SU-DHL-6 (cell line): ENCODE measurements at regions not wholly inside any gene's neighbourhood (a gene's known extent, or its start where the extent isn't known, plus 50 kb on each side); places are given as distances from the start of the nearest gene placed in this dataset.

Experiments used
- H2AFZ ChIP-seq: fragments of 200-600 bp; sonication (generic); 2 replicates; pipeline ENCODE4 v1.6.1; 2014; ENCODE audit warnings: low read depth, mild to moderate bottlenecking, moderate library complexity, mixed read lengths, antibody characterized with exemption, low read length; ENCODE audit not compliant: severe bottlenecking
- H3F3A ChIP-seq: fragments of 200-600 bp; shearing (Covaris generic); 2 replicates; pipeline ENCODE4 v1.6.0; 2016; ENCODE audit warnings: antibody characterized with exemption, mild to moderate bottlenecking; ENCODE audit not compliant: insufficient read depth
- H3K27ac ChIP-seq: fragments of 200-600 bp; sonication (generic); 2 replicates; pipeline ENCODE4 v1.5.1; 2016; ENCODE audit warnings: low read depth, mild to moderate bottlenecking, low read length, moderate library complexity, mixed read lengths
- H3K27me3 ChIP-seq: fragments of 200-600 bp; sonication (generic), shearing (Covaris generic); 2 replicates; pipeline ENCODE4 v1.6.0; 2014; ENCODE audit warnings: mild to moderate bottlenecking, low read length
- H3K36me3 ChIP-seq: fragments of 200-600 bp; sonication (generic); 2 replicates; pipeline ENCODE4 v1.6.1; 2014; ENCODE audit warnings: mild to moderate bottlenecking, low read length, mixed read lengths
- H3K4me2 ChIP-seq: fragments of 300-600, 200-600 bp; shearing (Covaris generic), sonication (generic); 2 replicates; pipeline ENCODE4 v1.6.0; 2014; ENCODE audit warnings: low read length, low read depth, mild to moderate bottlenecking; ENCODE audit not compliant: poor library complexity, severe bottlenecking
- H3K4me3 ChIP-seq: fragments of 200-600 bp; sonication (generic); 2 replicates; pipeline ENCODE4 v1.5.1; 2014; ENCODE audit warnings: antibody characterized with exemption, low read length, mild to moderate bottlenecking, mixed read lengths; ENCODE audit not compliant: insufficient read depth, poor library complexity, severe bottlenecking
- H3K79me2 ChIP-seq: fragments of 200-600 bp; sonication (generic); 2 replicates; pipeline ENCODE4 v1.6.1; 2014; ENCODE audit warnings: mild to moderate bottlenecking, low read length, moderate library complexity; ENCODE audit not compliant: insufficient read depth
- H3K9ac ChIP-seq: fragments of 200-600 bp; sonication (generic); 2 replicates; pipeline ENCODE4 v1.7.0; 2014; ENCODE audit warnings: mild to moderate bottlenecking, low read length
- H3K9me2 ChIP-seq: fragments of 200-600 bp; sonication (generic); replicated peaks from 2 replicates; pipeline ENCODE4 v1.6.1; 2014; ENCODE audit warnings: low read length; ENCODE audit not compliant: insufficient read depth
- H3K9me3 ChIP-seq: fragments of 200-600 bp; sonication (generic); 2 replicates; pipeline ENCODE4 v1.6.1; 2014; ENCODE audit warnings: low read length, mixed read lengths; ENCODE audit not compliant: insufficient read depth
- H4K20me1 ChIP-seq: fragments of 200-600 bp; sonication (generic); 2 replicates; pipeline ENCODE4 v1.6.1; 2014; ENCODE audit warnings: low read depth, mild to moderate bottlenecking, antibody characterized with exemption, low read length, moderate library complexity, mixed read lengths
- EZH2phosphoT487 ChIP-seq: fragments of 200-600 bp; sonication (generic), shearing (Covaris generic); conservative IDR thresholded peaks from 2 replicates; pipeline ENCODE4 v1.6.1; 2018; ENCODE audit warnings: mild to moderate bottlenecking, antibody characterized with exemption, low read length, moderate library complexity, mixed read lengths
- TF ChIP-seq, protein P1 (sequence below): fragments of 200-600 bp; sonication (generic); IDR thresholded peaks from one replicate; pipeline ENCODE4 v1.5.1; 2017; ENCODE audit warnings: antibody characterized with exemption, mild to moderate bottlenecking, low read length, moderate library complexity; ENCODE audit not compliant: insufficient read depth, poor library complexity, severe bottlenecking

DNA sequence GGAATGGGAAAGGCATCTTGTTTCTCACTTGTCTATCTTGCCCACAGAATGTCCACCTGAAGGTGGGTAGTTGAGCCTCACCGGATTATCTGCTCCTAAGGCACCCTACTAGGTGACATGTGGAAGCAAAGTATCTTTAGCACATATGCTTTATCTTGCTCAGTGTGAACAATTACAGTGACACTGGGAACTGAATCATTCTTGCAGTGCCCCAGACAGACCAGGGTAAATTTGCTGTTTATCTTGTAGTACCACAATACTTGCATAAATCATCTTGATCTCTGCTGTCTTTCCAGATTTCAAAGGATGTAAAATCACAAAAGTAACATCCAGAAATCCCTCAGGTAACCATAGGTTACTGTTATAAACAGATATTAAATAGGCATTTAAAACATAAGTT, 930.0 kb upstream of the INTU start:
- Histone ChIP-seq H3K27ac (no peak overlapping the region), H3K79me2 (no peaks in the 10 kb centered on the region), H2AFZ (no peak overlapping the region), H3K4me3 (no peak overlapping the region), H3F3A (no peaks in the 10 kb centered on the region), H3K9me3 (no peaks in the 10 kb centered on the region), H3K36me3 (no peaks in the 10 kb centered on the region), H3K9ac (no peak overlapping the region), H3K27me3 (no peaks in the 10 kb centered on the region), H3K9me2 (no peaks in the 10 kb centered on the region), H4K20me1 (no peaks in the 10 kb centered on the region), H3K4me2 (no peak overlapping the region)
- TF ChIP-seq EZH2phosphoT487 = no peak
- TF ChIP-seq, protein P1, sequence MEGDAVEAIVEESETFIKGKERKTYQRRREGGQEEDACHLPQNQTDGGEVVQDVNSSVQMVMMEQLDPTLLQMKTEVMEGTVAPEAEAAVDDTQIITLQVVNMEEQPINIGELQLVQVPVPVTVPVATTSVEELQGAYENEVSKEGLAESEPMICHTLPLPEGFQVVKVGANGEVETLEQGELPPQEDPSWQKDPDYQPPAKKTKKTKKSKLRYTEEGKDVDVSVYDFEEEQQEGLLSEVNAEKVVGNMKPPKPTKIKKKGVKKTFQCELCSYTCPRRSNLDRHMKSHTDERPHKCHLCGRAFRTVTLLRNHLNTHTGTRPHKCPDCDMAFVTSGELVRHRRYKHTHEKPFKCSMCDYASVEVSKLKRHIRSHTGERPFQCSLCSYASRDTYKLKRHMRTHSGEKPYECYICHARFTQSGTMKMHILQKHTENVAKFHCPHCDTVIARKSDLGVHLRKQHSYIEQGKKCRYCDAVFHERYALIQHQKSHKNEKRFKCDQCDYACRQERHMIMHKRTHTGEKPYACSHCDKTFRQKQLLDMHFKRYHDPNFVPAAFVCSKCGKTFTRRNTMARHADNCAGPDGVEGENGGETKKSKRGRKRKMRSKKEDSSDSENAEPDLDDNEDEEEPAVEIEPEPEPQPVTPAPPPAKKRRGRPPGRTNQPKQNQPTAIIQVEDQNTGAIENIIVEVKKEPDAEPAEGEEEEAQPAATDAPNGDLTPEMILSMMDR = no peak

DNA sequence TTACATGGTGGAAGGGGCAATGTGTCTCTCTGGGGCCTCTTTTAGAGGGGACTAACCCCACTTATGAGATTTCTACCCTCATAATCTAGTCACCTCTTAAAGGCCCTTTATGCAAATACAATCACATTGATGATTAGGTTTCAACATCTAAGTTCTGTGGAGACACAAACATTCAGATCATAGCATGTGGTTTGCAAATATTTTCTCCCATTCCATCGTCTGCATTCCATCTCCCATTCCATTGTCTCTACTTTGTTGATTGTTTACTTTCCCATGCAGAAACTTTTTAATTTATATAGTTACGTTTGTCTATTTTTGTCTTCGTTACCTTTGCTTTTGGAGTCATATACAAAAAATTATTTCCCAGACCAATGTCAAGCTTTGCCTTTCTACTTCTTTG, 927.5 kb upstream of the INTU start:
- TF ChIP-seq, protein P1 = no peak
- TF ChIP-seq EZH2phosphoT487 = no peak
- Histone ChIP-seq H3K27ac (no peak overlapping the region), H3K9ac (no peak overlapping the region), H3K79me2 (no peaks in the 10 kb centered on the region), H3K4me2 (no peak overlapping the region), H4K20me1 (no peaks in the 10 kb centered on the region), H3K36me3 (no peaks in the 10 kb centered on the region), H2AFZ (no peak overlapping the region), H3K9me2 (no peaks in the 10 kb centered on the region), H3K27me3 (no peaks in the 10 kb centered on the region), H3K9me3 (no peaks in the 10 kb centered on the region), H3F3A (no peaks in the 10 kb centered on the region), H3K4me3 (no peak overlapping the region)

DNA sequence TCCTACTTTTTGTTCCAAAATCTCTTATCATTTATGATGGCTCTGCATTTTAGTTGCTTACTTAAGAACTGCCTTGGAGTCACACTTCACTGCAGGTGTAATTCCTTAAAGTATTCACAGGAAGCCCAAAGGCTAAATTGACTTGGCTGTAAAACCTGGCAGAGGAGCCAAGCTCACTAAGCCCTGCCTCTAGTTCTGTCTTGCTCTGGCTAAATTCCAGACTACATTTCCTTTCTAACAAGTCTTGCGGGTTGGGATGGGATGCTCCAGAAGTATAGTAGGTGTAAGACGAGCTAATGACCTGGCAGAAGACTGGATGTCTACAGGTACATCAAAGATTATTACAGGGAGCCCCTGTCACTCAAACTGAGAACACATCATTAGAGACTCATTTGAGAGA, 924.0 kb upstream of the INTU start:
- no peaks in the 10 kb centered on the region for H3K9me2 ChIP-seq

More for the DNA sequence above, 924.0 kb upstream of the INTU start:
- Histone ChIP-seq H3K27ac (no peak overlapping the region), H4K20me1 (no peaks in the 10 kb centered on the region), H3K27me3 (no peaks in the 10 kb centered on the region), H3K9ac (no peak overlapping the region), H3K4me2 (no peak overlapping the region), H3K9me3 (no peaks in the 10 kb centered on the region), H3K36me3 (no peaks in the 10 kb centered on the region), H3K79me2 (no peaks in the 10 kb centered on the region), H3K4me3 (no peak overlapping the region), H2AFZ (no peak overlapping the region), H3F3A (no peaks in the 10 kb centered on the region)
- TF ChIP-seq, protein P1 = no peak
